Hepatocyte (in vitro differentiated cells): ENCODE measurements at regions not wholly inside any gene's neighbourhood (a gene's known extent, or its start where the extent isn't known, plus 50 kb on each side); places are given as distances from the start of the nearest gene placed in this dataset.

Source experiments
- EZH2 ChIP-seq: fragments of 200-600 bp; sonication (generic); IDR thresholded peaks from 2 replicates; pipeline ENCODE4 v1.6.1; 2016; ENCODE audit warnings: antibody characterized with exemption, mild to moderate bottlenecking, borderline replicate concordance
- EZH2phosphoT487 ChIP-seq: fragments of 200-600 bp; sonication (generic); IDR thresholded peaks from one replicate; pipeline ENCODE4 v1.6.1; 2018; ENCODE audit warnings: antibody characterized with exemption, mild to moderate bottlenecking, low read depth, moderate library complexity; ENCODE audit not compliant: unreplicated experiment, severe bottlenecking
- TF ChIP-seq, protein P1 (sequence below): fragments of 200-600 bp; sonication (generic); IDR thresholded peaks from 2 replicates; pipeline ENCODE4 v1.5.1; 2016; ENCODE audit warnings: antibody characterized with exemption, mild to moderate bottlenecking; ENCODE audit not compliant: poor library complexity

DNA sequence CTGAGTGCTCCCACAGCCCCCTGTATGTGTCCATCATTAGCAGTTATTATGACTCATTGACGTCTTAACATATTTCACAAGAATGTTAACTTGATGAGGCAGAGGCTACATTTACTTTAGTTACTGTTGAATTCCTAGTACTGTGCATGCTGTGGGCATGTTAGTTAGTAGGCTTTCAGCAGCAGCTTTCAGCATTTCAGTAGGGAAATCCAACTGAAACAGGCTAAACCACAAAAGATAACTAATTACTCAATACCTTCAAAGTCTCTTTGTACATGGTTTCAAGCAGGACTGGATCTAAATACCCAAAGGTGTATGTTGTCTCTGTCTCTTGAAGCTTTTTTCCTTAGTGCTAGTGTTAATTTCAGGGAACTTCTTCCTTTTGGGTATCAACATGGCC lies 229.9 kb upstream of the SUCLG2 start:
- TF ChIP-seq, protein P1, sequence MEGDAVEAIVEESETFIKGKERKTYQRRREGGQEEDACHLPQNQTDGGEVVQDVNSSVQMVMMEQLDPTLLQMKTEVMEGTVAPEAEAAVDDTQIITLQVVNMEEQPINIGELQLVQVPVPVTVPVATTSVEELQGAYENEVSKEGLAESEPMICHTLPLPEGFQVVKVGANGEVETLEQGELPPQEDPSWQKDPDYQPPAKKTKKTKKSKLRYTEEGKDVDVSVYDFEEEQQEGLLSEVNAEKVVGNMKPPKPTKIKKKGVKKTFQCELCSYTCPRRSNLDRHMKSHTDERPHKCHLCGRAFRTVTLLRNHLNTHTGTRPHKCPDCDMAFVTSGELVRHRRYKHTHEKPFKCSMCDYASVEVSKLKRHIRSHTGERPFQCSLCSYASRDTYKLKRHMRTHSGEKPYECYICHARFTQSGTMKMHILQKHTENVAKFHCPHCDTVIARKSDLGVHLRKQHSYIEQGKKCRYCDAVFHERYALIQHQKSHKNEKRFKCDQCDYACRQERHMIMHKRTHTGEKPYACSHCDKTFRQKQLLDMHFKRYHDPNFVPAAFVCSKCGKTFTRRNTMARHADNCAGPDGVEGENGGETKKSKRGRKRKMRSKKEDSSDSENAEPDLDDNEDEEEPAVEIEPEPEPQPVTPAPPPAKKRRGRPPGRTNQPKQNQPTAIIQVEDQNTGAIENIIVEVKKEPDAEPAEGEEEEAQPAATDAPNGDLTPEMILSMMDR: no peak
- TF ChIP-seq EZH2 (no peak), EZH2phosphoT487 (no peak)
